GM23338 (cell line): ENCODE measurements at regions not wholly inside any gene's neighbourhood (a gene's known extent, or its start where the extent isn't known, plus 50 kb on each side); places are given as distances from the start of the nearest gene placed in this dataset.

Experiments used
- ATAC-seq: fragments of 200-7000 bp; cut with Tn5 transposase; 3 replicates; pipeline ENCODE4 v1.9.1; 2020
- DNase-seq: peaks from one replicate; pipeline ENCODE4 v3.0.0-alpha.2; 2015; ENCODE audit warnings: low spot score
- H2AFZ ChIP-seq: fragments of 200-600 bp; sonication (generic); 2 replicates; pipeline ENCODE4 v1.8.0; 2016; ENCODE audit warnings: antibody characterized with exemption, mild to moderate bottlenecking, moderate library complexity
- H3F3A ChIP-seq: fragments of 200-600 bp; sonication (generic); replicated peaks from 2 replicates; pipeline ENCODE4 v1.8.0; 2017; ENCODE audit warnings: antibody characterized with exemption, mixed run types, low read depth
- H3K27ac ChIP-seq: fragments of 200-600 bp; sonication (generic); 2 replicates; pipeline ENCODE4 v1.6.1; 2016; ENCODE audit warnings: low read depth
- H3K27me3 ChIP-seq: fragments of 200-600 bp; sonication (generic); 2 replicates; pipeline ENCODE4 v1.8.0; 2016; ENCODE audit warnings: mild to moderate bottlenecking, mixed run types, moderate library complexity; ENCODE audit not compliant: insufficient read depth
- H3K36me3 ChIP-seq: fragments of 200-600 bp; sonication (generic); 2 replicates; pipeline ENCODE4 v1.8.0; 2016; ENCODE audit warnings: mild to moderate bottlenecking; ENCODE audit not compliant: insufficient read depth
- H3K4me1 ChIP-seq: fragments of 200-600 bp; sonication (generic); 2 replicates; pipeline ENCODE4 v1.8.0; 2016; ENCODE audit warnings: mild to moderate bottlenecking, moderate library complexity; ENCODE audit not compliant: insufficient read depth
- H3K4me2 ChIP-seq: fragments of 200-600 bp; sonication (generic); 2 replicates; pipeline ENCODE4 v1.7.1; 2017; ENCODE audit warnings: mixed run types
- H3K4me3 ChIP-seq: fragments of 200-600 bp; sonication (generic); 2 replicates; pipeline ENCODE4 v1.6.1; 2016; ENCODE audit warnings: mixed run types
- H3K79me2 ChIP-seq: fragments of 200-600 bp; sonication (generic); replicated peaks from 2 replicates; pipeline ENCODE4 v1.8.0; 2017; ENCODE audit warnings: mild to moderate bottlenecking; ENCODE audit not compliant: insufficient read depth
- H3K9me2 ChIP-seq: fragments of 200-600 bp; sonication (generic); 2 replicates; pipeline ENCODE4 v1.8.0; 2017; ENCODE audit not compliant: insufficient read depth
- H4K20me1 ChIP-seq: fragments of 200-600 bp; sonication (generic); replicated peaks from 2 replicates; pipeline ENCODE4 v1.8.0; 2017; ENCODE audit warnings: mild to moderate bottlenecking; ENCODE audit not compliant: insufficient read depth
- H3K27ac Mint-ChIP-seq: 2 replicates; pipeline ENCODE4 v1.8.0; 2020; ENCODE audit warnings: inconsistent platforms, mild to moderate bottlenecking, moderate library complexity, mixed read lengths
- H3K27me3 Mint-ChIP-seq: 3 replicates; pipeline ENCODE4 v1.8.0; 2022; ENCODE audit warnings: low read depth, mild to moderate bottlenecking, moderate library complexity, mixed read lengths, inconsistent platforms; ENCODE audit not compliant: insufficient read depth, poor library complexity
- H3K36me3 Mint-ChIP-seq: 3 replicates; pipeline ENCODE4 v1.8.0; 2021; ENCODE audit warnings: low read depth, mild to moderate bottlenecking, inconsistent platforms, moderate library complexity, mixed read lengths
- H3K4me1 Mint-ChIP-seq: 3 replicates; pipeline ENCODE4 v1.8.0; 2020; ENCODE audit warnings: mild to moderate bottlenecking, inconsistent platforms, mixed read lengths
- H3K4me3 Mint-ChIP-seq: 3 replicates; pipeline ENCODE4 v1.8.0; 2021; ENCODE audit warnings: moderate library complexity, mild to moderate bottlenecking, inconsistent platforms, mixed read lengths
- H3K9me3 Mint-ChIP-seq: 3 replicates; pipeline ENCODE4 v1.8.0; 2020; ENCODE audit warnings: moderate library complexity, mild to moderate bottlenecking, inconsistent platforms, mixed read lengths
- CREB1 ChIP-seq: fragments of 250-450 bp; sonication (Bioruptor Pico); IDR thresholded peaks from 2 replicates; pipeline ENCODE4 v1.5.0; 2020; ENCODE audit warnings: low read depth, mild to moderate bottlenecking, moderate library complexity
- EZH2 ChIP-seq: fragments of 200-600 bp; sonication (generic); IDR thresholded peaks from one replicate; pipeline ENCODE4 v1.8.0; 2017; ENCODE audit warnings: antibody characterized with exemption, mild to moderate bottlenecking, low read depth; ENCODE audit not compliant: unreplicated experiment
- EZH2phosphoT487 ChIP-seq: fragments of 200-600 bp; sonication (generic); IDR thresholded peaks from one replicate; pipeline ENCODE4 v1.8.1; 2018; ENCODE audit warnings: antibody characterized with exemption; ENCODE audit not compliant: unreplicated experiment
- JUNB ChIP-seq: IDR thresholded peaks from one replicate; pipeline ENCODE4 v1.6.1; 2016; ENCODE audit warnings: antibody characterized with exemption; ENCODE audit not compliant: unreplicated experiment
- NANOG ChIP-seq: IDR thresholded peaks from 2 replicates; pipeline ENCODE4 v1.6.1; 2016; ENCODE audit warnings: antibody characterized with exemption, borderline replicate concordance
- POLR2AphosphoS5 ChIP-seq: IDR thresholded peaks from 2 replicates; pipeline ENCODE4 v1.6.1; 2016; ENCODE audit warnings: antibody characterized with exemption, low read depth
- REST ChIP-seq: IDR thresholded peaks from one replicate; pipeline ENCODE4 v1.6.1; 2018; ENCODE audit warnings: antibody characterized with exemption; ENCODE audit not compliant: unreplicated experiment
- STAT1 ChIP-seq: IDR thresholded peaks from one replicate; pipeline ENCODE4 v1.6.1; 2016; ENCODE audit warnings: antibody characterized with exemption; ENCODE audit not compliant: unreplicated experiment
- ZNF114 ChIP-seq: fragments of 250-450 bp; sonication (Bioruptor Pico); IDR thresholded peaks from 2 replicates; pipeline ENCODE4 v1.5.0; 2020; ENCODE audit warnings: mild to moderate bottlenecking, moderate library complexity
- ZNF331 ChIP-seq: fragments of 250-450 bp; sonication (Bioruptor Pico); IDR thresholded peaks from 2 replicates; pipeline ENCODE4 v1.5.0; 2020; ENCODE audit warnings: low read depth, mild to moderate bottlenecking, moderate library complexity
- ZNF462 ChIP-seq: fragments of 250-450 bp; sonication (Bioruptor Pico); IDR thresholded peaks from 2 replicates; pipeline ENCODE4 v1.5.0; 2020; ENCODE audit warnings: mild to moderate bottlenecking, moderate library complexity
- TF ChIP-seq, protein P1 (sequence below), 2 experiments: fragments of 200-600 bp in 1 of 2; sonication (generic) in 1 of 2; conservative IDR thresholded peaks; 2 replicates each; pipeline versions ENCODE4 v1.5.1 to v1.6.1; 2016 to 2017; ENCODE audit warnings: antibody characterized with exemption in 2 of 2, low read depth in 2 of 2, mild to moderate bottlenecking in 2 of 2, moderate library complexity in 1 of 2
- TF ChIP-seq, protein P2 (sequence below): IDR thresholded peaks from 2 replicates; pipeline ENCODE4 v1.6.1; 2016; ENCODE audit warnings: antibody characterized with exemption

GRCh38 chr14:58992935-58993334 is 195.5 kb upstream of the DAAM1 start:
- H2AFZ ChIP-seq = no peak overlapping the region
- no peak overlapping the region for H3K4me3 Mint-ChIP-seq

More at GRCh38 chr14:58992935-58993334, 195.5 kb upstream of the DAAM1 start:
- no peaks in the 10 kb centered on the region for H3K79me2 ChIP-seq
- DNase-seq = no peak
- Mint-ChIP-seq H3K27me3 (no peaks in the 10 kb centered on the region), H3K4me1 (no peaks in the 10 kb centered on the region), H3K27ac (no peak overlapping the region), H3K36me3 (no peaks in the 10 kb centered on the region), H3K9me3 (0 out of 3 replicates have a peak, but pooled peaks cover 3% of the 10 kb centered on the region)
- H3K27me3 ChIP-seq = no peaks in the 10 kb centered on the region
- TF ChIP-seq STAT1 = no peak
- no peak for TF ChIP-seq ZNF114 (CRISPR knock-in tag)
- TF ChIP-seq, protein P1, sequence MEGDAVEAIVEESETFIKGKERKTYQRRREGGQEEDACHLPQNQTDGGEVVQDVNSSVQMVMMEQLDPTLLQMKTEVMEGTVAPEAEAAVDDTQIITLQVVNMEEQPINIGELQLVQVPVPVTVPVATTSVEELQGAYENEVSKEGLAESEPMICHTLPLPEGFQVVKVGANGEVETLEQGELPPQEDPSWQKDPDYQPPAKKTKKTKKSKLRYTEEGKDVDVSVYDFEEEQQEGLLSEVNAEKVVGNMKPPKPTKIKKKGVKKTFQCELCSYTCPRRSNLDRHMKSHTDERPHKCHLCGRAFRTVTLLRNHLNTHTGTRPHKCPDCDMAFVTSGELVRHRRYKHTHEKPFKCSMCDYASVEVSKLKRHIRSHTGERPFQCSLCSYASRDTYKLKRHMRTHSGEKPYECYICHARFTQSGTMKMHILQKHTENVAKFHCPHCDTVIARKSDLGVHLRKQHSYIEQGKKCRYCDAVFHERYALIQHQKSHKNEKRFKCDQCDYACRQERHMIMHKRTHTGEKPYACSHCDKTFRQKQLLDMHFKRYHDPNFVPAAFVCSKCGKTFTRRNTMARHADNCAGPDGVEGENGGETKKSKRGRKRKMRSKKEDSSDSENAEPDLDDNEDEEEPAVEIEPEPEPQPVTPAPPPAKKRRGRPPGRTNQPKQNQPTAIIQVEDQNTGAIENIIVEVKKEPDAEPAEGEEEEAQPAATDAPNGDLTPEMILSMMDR (conservative IDR thresholded peaks at IDR 0.05; ENCODE audit: low read depth in 2 of 2) = no peak
- TF ChIP-seq CREB1 (CRISPR knock-in tag) = no peak
- TF ChIP-seq, protein P2, sequence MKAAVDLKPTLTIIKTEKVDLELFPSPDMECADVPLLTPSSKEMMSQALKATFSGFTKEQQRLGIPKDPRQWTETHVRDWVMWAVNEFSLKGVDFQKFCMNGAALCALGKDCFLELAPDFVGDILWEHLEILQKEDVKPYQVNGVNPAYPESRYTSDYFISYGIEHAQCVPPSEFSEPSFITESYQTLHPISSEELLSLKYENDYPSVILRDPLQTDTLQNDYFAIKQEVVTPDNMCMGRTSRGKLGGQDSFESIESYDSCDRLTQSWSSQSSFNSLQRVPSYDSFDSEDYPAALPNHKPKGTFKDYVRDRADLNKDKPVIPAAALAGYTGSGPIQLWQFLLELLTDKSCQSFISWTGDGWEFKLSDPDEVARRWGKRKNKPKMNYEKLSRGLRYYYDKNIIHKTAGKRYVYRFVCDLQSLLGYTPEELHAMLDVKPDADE = no peak
- no peak for TF ChIP-seq JUNB
- no peak for TF ChIP-seq EZH2phosphoT487
- no peak for TF ChIP-seq REST
- TF ChIP-seq NANOG = no peak
- no peak for TF ChIP-seq POLR2AphosphoS5
- TF ChIP-seq ZNF331 (CRISPR knock-in tag) = no peak
- TF ChIP-seq EZH2 = no peak
- TF ChIP-seq ZNF462 = no peak
- 0 out of 2 replicates have a peak, but pooled peaks cover 5% of the 10 kb centered on the region for H3K9me2 ChIP-seq
- no peaks in the 10 kb centered on the region for H3F3A ChIP-seq
- no peak for ATAC-seq
- no peaks in the 10 kb centered on the region for H3K36me3 ChIP-seq
- no peaks in the 10 kb centered on the region for H3K4me1 ChIP-seq
- no peak overlapping the region for H3K27ac ChIP-seq
- H3K4me2 ChIP-seq = no peak overlapping the region
- H4K20me1 ChIP-seq = no peaks in the 10 kb centered on the region
- no peak overlapping the region for H3K4me3 ChIP-seq
